ENCODE measurements at regions not wholly inside any gene's neighbourhood (a gene's known extent, or its start where the extent isn't known, plus 50 kb on each side); places are given as distances from the start of the nearest gene placed in this dataset.

- TF ChIP-seq POLR2A (IDR thresholded peaks at IDR 0.05; ENCODE audit: low read depth, low read length) (no peak), CTCF (conservative IDR thresholded peaks at IDR 0.05; ENCODE audit: low read depth, low read length) (no peak), MAFK (IDR thresholded peaks at IDR 0.05; ENCODE audit: low read depth, low read length) (no peak), CHD1 (IDR thresholded peaks at IDR 0.05; ENCODE audit: low read depth, low read length) (no peak), CEBPB (IDR thresholded peaks at IDR 0.05; ENCODE audit: low read depth, low read length) (no peak), RFX5 (IDR thresholded peaks at IDR 0.05; ENCODE audit: low read depth, low read length) (no peak), SMC3 (IDR thresholded peaks at IDR 0.05; ENCODE audit: low read depth, low read length) (no peak), MXI1 (IDR thresholded peaks at IDR 0.05; ENCODE audit: borderline replicate concordance, low read depth, low read length) (no peak), BHLHE40 (IDR thresholded peaks at IDR 0.05; ENCODE audit: low read depth, low read length) (no peak), FOS (IDR thresholded peaks at IDR 0.05; ENCODE audit: low read depth, low read length) (no peak), MAZ (IDR thresholded peaks at IDR 0.05; ENCODE audit: borderline replicate concordance, low read depth, low read length) (no peak), ELK1 (IDR thresholded peaks at IDR 0.05; ENCODE audit: borderline replicate concordance, low read depth, low read length) (no peak)
Observed at GRCh38 chr1:25140073-25140797, 92.1 kb downstream of the SYF2 start.

Measured in IMR-90 (cell line).